Parathyroid adenoma (tissue), 2 donors: ENCODE measurements at regions not wholly inside any gene's neighbourhood (a gene's known extent, or its start where the extent isn't known, plus 50 kb on each side); places are given as distances from the start of the nearest gene placed in this dataset.

Source experiments
- H2AFZ ChIP-seq: fragments of 300-600 bp; sonication (generic); one replicate; pipeline ENCODE4 v1.7.0; 2017; ENCODE audit warnings: antibody characterized with exemption, mild to moderate bottlenecking
- H3K27ac ChIP-seq: fragments of 300-600 bp; sonication (generic); one replicate; pipeline ENCODE4 v1.7.0; 2017
- H3K27me3 ChIP-seq: fragments of 300-600 bp; sonication (generic); one replicate; pipeline ENCODE4 v1.7.0; 2017; ENCODE audit warnings: low read length; ENCODE audit not compliant: control insufficient read depth, insufficient read depth
- H3K36me3 ChIP-seq: fragments of 300-600 bp; sonication (generic); one replicate; pipeline ENCODE4 v1.7.0; 2017; ENCODE audit warnings: low read length; ENCODE audit not compliant: control insufficient read depth, insufficient read depth
- H3K4me1 ChIP-seq: fragments of 300-600 bp; sonication (generic); one replicate; pipeline ENCODE4 v1.7.0; 2017; ENCODE audit warnings: control low read depth
- H3K4me2 ChIP-seq: fragments of 300-600 bp; sonication (generic); one replicate; pipeline ENCODE4 v1.7.0; 2017; ENCODE audit warnings: low read length
- H3K4me3 ChIP-seq: fragments of 300-600 bp; sonication (generic); one replicate; pipeline ENCODE4 v1.7.0; 2017; ENCODE audit warnings: low read depth, low read length
- H3K79me2 ChIP-seq: fragments of 300-600 bp; sonication (generic); one replicate; pipeline ENCODE4 v1.7.0; 2017; ENCODE audit warnings: control low read depth
- H3K9ac ChIP-seq: fragments of 300-600 bp; sonication (generic); one replicate; pipeline ENCODE4 v1.7.0; 2017; ENCODE audit warnings: mild to moderate bottlenecking
- H3K9me3 ChIP-seq: fragments of 300-600 bp; sonication (generic); one replicate; pipeline ENCODE4 v1.7.0; 2017; ENCODE audit warnings: low read length; ENCODE audit not compliant: control insufficient read depth
- CTCF ChIP-seq: fragments of 300-600 bp; sonication (generic); IDR thresholded peaks from one replicate; pipeline ENCODE4 v1.7.0; 2017; ENCODE audit warnings: antibody characterized with exemption, mild to moderate bottlenecking
- donor health status: primary hyperparathyroidism.

- Histone ChIP-seq H3K4me3 (no peak overlapping the region), H3K4me2 (no peak overlapping the region), H3K27ac (no peak overlapping the region), H3K9ac (no peak overlapping the region), H2AFZ (no peak overlapping the region), H3K4me1 (peaks cover 5% of the 10 kb centered on the region), H3K36me3 (no peaks in the 10 kb centered on the region), H3K27me3 (no peaks in the 10 kb centered on the region), H3K9me3 (no peaks in the 10 kb centered on the region), H3K79me2 (peaks cover 38% of the 10 kb centered on the region)
- no peak for TF ChIP-seq CTCF
These were observed 137.8 kb upstream of the CIBAR2 start for GRCh38 chr16:85250147-85250463.

GRCh38 chr16:85250609-85251223 is 138.4 kb upstream of the CIBAR2 start:
- no peak overlapping the region for H3K27ac ChIP-seq
- peaks cover 35% of the 10 kb centered on the region for H3K79me2 ChIP-seq
- H3K9me3 ChIP-seq, result no peaks in the 10 kb centered on the region
- no peaks in the 10 kb centered on the region for H3K27me3 ChIP-seq
- no peak overlapping the region for H2AFZ ChIP-seq
- H3K9ac ChIP-seq, result no peak overlapping the region
- TF ChIP-seq CTCF, result no peak
- peaks cover 5% of the 10 kb centered on the region for H3K4me1 ChIP-seq
- H3K36me3 ChIP-seq, result no peaks in the 10 kb centered on the region
- no peak overlapping the region for H3K4me2 ChIP-seq
- H3K4me3 ChIP-seq, result no peak overlapping the region

GRCh38 chr16:85251225-85251760 is 139.0 kb upstream of the CIBAR2 start:
- Histone ChIP-seq H3K4me2 (no peak overlapping the region), H3K27ac (no peak overlapping the region), H3K9me3 (no peaks in the 10 kb centered on the region), H3K9ac (no peak overlapping the region), H3K36me3 (no peaks in the 10 kb centered on the region), H2AFZ (no peak overlapping the region), H3K27me3 (no peaks in the 10 kb centered on the region), H3K4me3 (no peak overlapping the region), H3K4me1 (peaks cover 5% of the 10 kb centered on the region), H3K79me2 (peaks cover 34% of the 10 kb centered on the region)
- no peak for TF ChIP-seq CTCF

GRCh38 chr16:85252014-85252413 is 139.7 kb upstream of the CIBAR2 start:
- Histone ChIP-seq H3K27ac (no peak overlapping the region), H3K4me1 (peaks cover 5% of the 10 kb centered on the region), H3K9ac (no peak overlapping the region), H3K27me3 (no peaks in the 10 kb centered on the region), H3K4me2 (no peak overlapping the region), H3K79me2 (peaks cover 35% of the 10 kb centered on the region), H3K36me3 (no peaks in the 10 kb centered on the region), H3K4me3 (no peak overlapping the region), H2AFZ (no peak overlapping the region), H3K9me3 (no peaks in the 10 kb centered on the region)
- TF ChIP-seq CTCF, result no peak

- Histone ChIP-seq H3K27ac (no peak overlapping the region), H2AFZ (no peak overlapping the region), H3K4me1 (peaks cover 5% of the 10 kb centered on the region), H3K9ac (no peak overlapping the region), H3K9me3 (no peaks in the 10 kb centered on the region), H3K4me3 (no peak overlapping the region), H3K27me3 (no peaks in the 10 kb centered on the region), H3K36me3 (no peaks in the 10 kb centered on the region), H3K4me2 (no peak overlapping the region), H3K79me2 (peaks cover 35% of the 10 kb centered on the region)
- no peak for TF ChIP-seq CTCF
These were observed 140.2 kb upstream of the CIBAR2 start for GRCh38 chr16:85252461-85252860.
